ENCODE measurements at regions not wholly inside any gene's neighbourhood (a gene's known extent, or its start where the extent isn't known, plus 50 kb on each side); places are given as distances from the start of the nearest gene placed in this dataset.

DNA sequence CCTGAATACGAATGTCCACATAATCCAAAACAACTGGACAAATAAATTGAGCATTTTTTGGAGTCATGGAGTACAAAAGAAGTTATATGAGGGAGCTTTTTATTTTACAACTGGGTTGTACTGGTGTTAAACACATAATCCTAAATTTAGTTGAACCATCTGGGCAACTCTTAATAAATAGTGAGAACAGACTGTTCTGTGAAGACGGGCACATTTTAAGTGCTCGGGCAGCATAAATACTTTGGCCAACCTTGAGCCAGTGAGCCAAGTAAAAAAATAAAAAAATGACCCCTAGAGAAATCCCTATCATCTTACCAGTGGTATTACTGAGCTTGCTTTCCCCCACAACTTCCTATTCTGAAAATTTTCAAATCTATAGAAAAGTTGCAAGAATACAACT, 50.9 kb upstream of the PSME4 start:
- TF ChIP-seq, protein P1, sequence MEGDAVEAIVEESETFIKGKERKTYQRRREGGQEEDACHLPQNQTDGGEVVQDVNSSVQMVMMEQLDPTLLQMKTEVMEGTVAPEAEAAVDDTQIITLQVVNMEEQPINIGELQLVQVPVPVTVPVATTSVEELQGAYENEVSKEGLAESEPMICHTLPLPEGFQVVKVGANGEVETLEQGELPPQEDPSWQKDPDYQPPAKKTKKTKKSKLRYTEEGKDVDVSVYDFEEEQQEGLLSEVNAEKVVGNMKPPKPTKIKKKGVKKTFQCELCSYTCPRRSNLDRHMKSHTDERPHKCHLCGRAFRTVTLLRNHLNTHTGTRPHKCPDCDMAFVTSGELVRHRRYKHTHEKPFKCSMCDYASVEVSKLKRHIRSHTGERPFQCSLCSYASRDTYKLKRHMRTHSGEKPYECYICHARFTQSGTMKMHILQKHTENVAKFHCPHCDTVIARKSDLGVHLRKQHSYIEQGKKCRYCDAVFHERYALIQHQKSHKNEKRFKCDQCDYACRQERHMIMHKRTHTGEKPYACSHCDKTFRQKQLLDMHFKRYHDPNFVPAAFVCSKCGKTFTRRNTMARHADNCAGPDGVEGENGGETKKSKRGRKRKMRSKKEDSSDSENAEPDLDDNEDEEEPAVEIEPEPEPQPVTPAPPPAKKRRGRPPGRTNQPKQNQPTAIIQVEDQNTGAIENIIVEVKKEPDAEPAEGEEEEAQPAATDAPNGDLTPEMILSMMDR (IDR thresholded peaks at IDR 0.05; ENCODE audit: low read length) = no peak
- TF ChIP-seq EZH2 (IDR thresholded peaks at IDR 0.05; ENCODE audit: borderline replicate concordance, low read length) = no peak

Measured in OCI-LY1 (cell line).